HCT116 (cell line): ENCODE measurements at regions not wholly inside any gene's neighbourhood (a gene's known extent, or its start where the extent isn't known, plus 50 kb on each side); places are given as distances from the start of the nearest gene placed in this dataset.

Source experiments
- ATAC-seq: fragments of 200-7000 bp; cut with Tn5 transposase; 2 replicates; pipeline ENCODE4 v1.9.1; 2020; ENCODE audit warnings: mild to moderate bottlenecking, moderate library complexity
- BruUV-seq: library from RNA; stranded (reverse); fragments of 400-500 nt; replicated peaks from 2 replicates; lab custom pipeline; 2021; lab: Mats Ljungman, UMichigan
- CTCF ChIA-PET: fragments of 300-600 bp; sonication (Branson Sonifier 250); formaldehyde crosslinking; loops from one replicate; lab custom pipeline; 2021; ENCODE audit warnings: antibody characterized with exemption; lab: Charles Lee
- POLR2A ChIA-PET: fragments of 300-600, 350-600 bp; sonication (Branson Sonifier 250); formaldehyde crosslinking; loops from one replicate; lab custom pipeline; 2021; ENCODE audit warnings: antibody characterized with exemption; lab: Charles Lee
- RAD21 ChIA-PET, 2 experiments: fragments of 300-600 bp; sonication (Branson Sonifier 250); formaldehyde crosslinking; loops; one replicate each; lab custom pipeline; 2023; ENCODE audit warnings: low total read pairs in 2 of 2; ENCODE audit not compliant: uncharacterized antibody in 2 of 2, unreplicated experiment in 2 of 2, low non-redundant PET in 1 of 2; lab: Charles Lee
- DNase-seq: peaks from one replicate; pipeline ENCODE4 v3.0.0-alpha.2; 2010; ENCODE audit warnings: low read depth, low spot score
- H2AFZ ChIP-seq: fragments of 200-600 bp; shearing (Covaris generic), sonication (generic); 2 replicates; pipeline ENCODE4 v1.6.1; 2017; ENCODE audit warnings: low read depth, mixed run types, mixed read lengths, antibody characterized with exemption, low read length; ENCODE audit not compliant: poor library complexity, severe bottlenecking
- H3K27ac ChIP-seq: 2 replicates; pipeline ENCODE4 v1.5.1; 2012; ENCODE audit warnings: low read depth, low read length
- H3K27me3 ChIP-seq: fragments of 200-600 bp; sonication (generic); 2 replicates; pipeline ENCODE4 v1.6.1; 2016; ENCODE audit warnings: mixed run types, low read length, mixed read lengths; ENCODE audit not compliant: insufficient read depth
- H3K36me3 ChIP-seq, 2 experiments: fragments of 200-500 bp in 1 of 2; fragments of 200-600 bp in 1 of 2; sonication (Bioruptor generic) in 1 of 2; sonication (generic) in 1 of 2; 2 replicates each; pipeline versions ENCODE4 v1.5.1 to v1.6.1; 2014 to 2016; ENCODE audit warnings: low read length in 2 of 2, inconsistent platforms in 1 of 2, mixed read lengths in 1 of 2, mixed run types in 1 of 2; ENCODE audit not compliant: insufficient read depth in 2 of 2, control insufficient read depth in 1 of 2
- H3K4me1 ChIP-seq, 2 experiments: fragments of 200-600 bp in 1 of 2; sonication (generic) in 1 of 2; 2 replicates each; pipeline versions ENCODE4 v1.5.1 to v1.6.1; 2012 to 2017; ENCODE audit warnings: low read length in 2 of 2, inconsistent platforms in 1 of 2, mild to moderate bottlenecking in 1 of 2, mixed read lengths in 1 of 2, mixed run types in 1 of 2, moderate library complexity in 1 of 2; ENCODE audit not compliant: insufficient read depth in 2 of 2, control insufficient read depth in 1 of 2
- H3K4me2 ChIP-seq: fragments of 200-600 bp; sonication (generic); 2 replicates; pipeline ENCODE4 v1.6.1; 2017; ENCODE audit warnings: mixed run types, low read length, mixed read lengths
- H3K4me3 ChIP-seq, 2 experiments: fragments of 200-600 bp in 1 of 2; sonication (generic) in 1 of 2; replicated peaks in 1 of 2; 2 replicates each; pipeline ENCODE4 v1.5.1; 2011 to 2016; ENCODE audit warnings: low read length in 2 of 2, control low read depth in 1 of 2, low read depth in 1 of 2, mild to moderate bottlenecking in 1 of 2, mixed read lengths in 1 of 2, mixed run types in 1 of 2
- H3K79me2 ChIP-seq: fragments of 200-600 bp; sonication (generic); 2 replicates; pipeline ENCODE4 v1.6.1; 2017; ENCODE audit warnings: mild to moderate bottlenecking, mixed run types, low read length, moderate library complexity, mixed read lengths; ENCODE audit not compliant: insufficient read depth
- H3K9ac ChIP-seq: fragments of 200-600 bp; sonication (generic); 2 replicates; pipeline ENCODE4 v1.6.1; 2016; ENCODE audit warnings: low read length, mixed read lengths
- H3K9me2 ChIP-seq: fragments of 200-600 bp; sonication (generic), shearing (Covaris generic); 2 replicates; pipeline ENCODE4 v1.6.1; 2017; ENCODE audit warnings: mixed run types, mild to moderate bottlenecking, moderate library complexity; ENCODE audit not compliant: insufficient read depth
- H3K9me3 ChIP-seq, 2 experiments: fragments of 200-500 bp in 1 of 2; fragments of 200-600 bp in 1 of 2; sonication (Bioruptor generic) in 1 of 2; sonication (generic) in 1 of 2; 2 replicates each; pipeline ENCODE4 v1.6.1; 2014 to 2017; ENCODE audit warnings: low read length in 2 of 2, mixed read lengths in 2 of 2, inconsistent platforms in 1 of 2, low read depth in 1 of 2, mild to moderate bottlenecking in 1 of 2, mixed run types in 1 of 2, moderate library complexity in 1 of 2; ENCODE audit not compliant: control insufficient read depth in 1 of 2, insufficient read depth in 1 of 2
- H4K20me1 ChIP-seq: fragments of 200-600 bp; sonication (generic), shearing (Covaris generic); 2 replicates; pipeline ENCODE4 v1.6.1; 2017; ENCODE audit warnings: mixed run types, mild to moderate bottlenecking, moderate library complexity; ENCODE audit not compliant: insufficient read depth
- ATF3 ChIP-seq: IDR thresholded peaks from 2 replicates; pipeline ENCODE4 v1.6.1; 2012
- CBX3 ChIP-seq: IDR thresholded peaks from 2 replicates; pipeline ENCODE4 v1.6.1; 2012; ENCODE audit warnings: low read depth
- ELF1 ChIP-seq: IDR thresholded peaks from 2 replicates; pipeline ENCODE4 v1.6.1; 2012; ENCODE audit warnings: low read depth, borderline replicate concordance
- EZH2phosphoT487 ChIP-seq: fragments of 200-600 bp; IDR thresholded peaks from 2 replicates; pipeline ENCODE4 v1.6.1; 2018; ENCODE audit warnings: antibody characterized with exemption, borderline replicate concordance
- FOSL1 ChIP-seq: IDR thresholded peaks from 2 replicates; pipeline ENCODE4 v1.6.1; 2012; ENCODE audit warnings: low read depth
- JUND ChIP-seq: IDR thresholded peaks from 2 replicates; pipeline ENCODE4 v1.6.1; 2012
- MAX ChIP-seq: IDR thresholded peaks from 2 replicates; pipeline ENCODE4 v1.6.1; 2012
- POLR2A ChIP-seq: IDR thresholded peaks from 2 replicates; pipeline ENCODE4 v1.7.0; 2011; ENCODE audit warnings: borderline replicate concordance; ENCODE audit not compliant: insufficient read depth, insufficient read length; ENCODE audit errors: extremely low read depth
- POLR2AphosphoS5 ChIP-seq: IDR thresholded peaks from 2 replicates; pipeline ENCODE4 v1.6.1; 2011; ENCODE audit warnings: mild to moderate bottlenecking, low read depth, low read length, moderate library complexity
- REST ChIP-seq: IDR thresholded peaks from 2 replicates; pipeline ENCODE4 v1.6.1; 2012; ENCODE audit warnings: low read depth
- SP1 ChIP-seq: IDR thresholded peaks from 2 replicates; pipeline ENCODE4 v1.6.1; 2012; ENCODE audit warnings: low read depth
- SRF ChIP-seq: IDR thresholded peaks from 2 replicates; pipeline ENCODE4 v1.6.1; 2012; ENCODE audit warnings: low read depth
- TCF7L2 ChIP-seq: IDR thresholded peaks from 2 replicates; pipeline ENCODE4 v1.7.0; 2011; ENCODE audit warnings: borderline replicate concordance, inconsistent platforms; ENCODE audit not compliant: insufficient read depth, insufficient read length; ENCODE audit errors: extremely low read depth
- ZBTB33 ChIP-seq: IDR thresholded peaks from 2 replicates; pipeline ENCODE4 v1.6.1; 2011; ENCODE audit warnings: mild to moderate bottlenecking, low read length, moderate library complexity; ENCODE audit not compliant: insufficient replicate concordance; ENCODE audit errors: extremely low read depth
- ZFX ChIP-seq: fragments of 450-650 bp; IDR thresholded peaks from 2 replicates; pipeline ENCODE4 v1.6.1; 2017
- intact Hi-C: fragments of 100-400 bp; cut with micrococcal nuclease; formaldehyde crosslinking; loops from 2 replicates; pipeline ENCODE4 v1.10.0; 2022

- Histone ChIP-seq H2AFZ (no peak overlapping the region), H3K9me2 (no peaks in the 10 kb centered on the region), H4K20me1 (no peaks in the 10 kb centered on the region), H3K27ac (no peak overlapping the region), H3K4me1 (no peaks in the 10 kb centered on the region), H3K4me2 (no peak overlapping the region), H3K9ac (no peak overlapping the region), H3K79me2 (no peaks in the 10 kb centered on the region), H3K27me3 (no peaks in the 10 kb centered on the region), H3K4me3 (no peak overlapping the region), H3K36me3 (no peaks in the 10 kb centered on the region), H3K9me3 (no peaks in the 10 kb centered on the region)
- CTCF ChIA-PET: no interaction called here
- no peak for ATAC-seq
- RAD21 ChIA-PET: no interaction called here
- intact Hi-C loops: no loop called here
- POLR2A ChIA-PET: no interaction called here
- TF ChIP-seq POLR2AphosphoS5: no peak
- no peak for TF ChIP-seq ZFX
- no peak for TF ChIP-seq MAX
- TF ChIP-seq FOSL1: no peak
- no peak for TF ChIP-seq SRF
- no peak for TF ChIP-seq ATF3
- no peak for TF ChIP-seq TCF7L2
- TF ChIP-seq CBX3: no peak
- no peak for TF ChIP-seq ZBTB33
- no peak for TF ChIP-seq SP1
- TF ChIP-seq REST: no peak
- no peak for TF ChIP-seq EZH2phosphoT487
- no peak for TF ChIP-seq ELF1
- no peak for TF ChIP-seq JUND
- TF ChIP-seq POLR2A: no peak
- BruUV-seq: no TSS peak
- DNase-seq: no peak
Measured at GRCh38 chrX:114050075-114050796, 533.6 kb upstream of the HTR2C start.
